HEK293T (cell line): ENCODE measurements at regions not wholly inside any gene's neighbourhood (a gene's known extent, or its start where the extent isn't known, plus 50 kb on each side); places are given as distances from the start of the nearest gene placed in this dataset.

ENCODE experiments used
- FOXM1 ChIP-seq: fragments of 450-650 bp; IDR thresholded peaks from 2 replicates; pipeline ENCODE4 v1.6.1; 2017; ENCODE audit warnings: mild to moderate bottlenecking, borderline replicate concordance
- PKNOX1 ChIP-seq: fragments of 450-650 bp; IDR thresholded peaks from 2 replicates; pipeline ENCODE4 v1.6.1; 2016

- no peak for TF ChIP-seq FOXM1
- no peak for TF ChIP-seq PKNOX1
These were observed 186.3 kb downstream of the SLC7A11 start for GRCh38 chr4:138055890-138056289.
